ENCODE measurements at regions not wholly inside any gene's neighbourhood (a gene's known extent, or its start where the extent isn't known, plus 50 kb on each side); places are given as distances from the start of the nearest gene placed in this dataset.

DNA sequence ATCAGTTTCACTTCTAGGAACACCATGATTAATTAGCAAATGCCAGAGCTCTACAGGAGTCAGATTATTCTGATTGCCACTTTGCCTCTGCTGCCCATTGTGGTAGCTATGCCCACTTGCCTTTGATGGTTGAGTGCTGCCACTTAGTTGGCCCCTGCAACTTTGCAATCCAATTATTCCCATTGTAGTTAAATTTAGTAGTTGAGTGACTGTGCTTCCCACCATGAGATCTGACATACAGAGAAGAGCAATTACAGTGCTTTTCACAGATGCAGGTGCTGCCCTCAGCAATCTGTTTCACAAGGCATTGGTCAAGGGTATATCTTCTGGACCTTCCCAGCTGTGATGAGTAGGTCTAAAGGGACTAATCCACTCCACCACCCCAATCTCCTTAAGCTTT lies 468.4 kb upstream of the RGS6 start:
- Histone ChIP-seq H3K27me3 (ENCODE audit: insufficient read depth, insufficient read length) (no peaks in the 10 kb centered on the region), H3K9ac (ENCODE audit: insufficient read length, low read depth) (no peak overlapping the region), H3K9me3 (ENCODE audit: insufficient read depth, low read length) (peaks cover 6% of the 10 kb centered on the region; the same call in 1 of the 2 replicates), H3K4me3 (ENCODE audit: insufficient read length, low read depth) (no peak overlapping the region), H3K36me3 (ENCODE audit: insufficient read depth, insufficient read length, low read length) (no peaks in the 10 kb centered on the region), H3K4me1 (ENCODE audit: insufficient read depth, insufficient read length) (no peaks in the 10 kb centered on the region)
- DNase-seq (ENCODE audit: low read depth, low spot score): no peak
- TF ChIP-seq SUZ12 (IDR thresholded peaks at IDR 0.05; ENCODE audit: extremely low read depth, insufficient read depth, insufficient read length): no peak
- TF ChIP-seq ZNF274 (IDR thresholded peaks at IDR 0.05; ENCODE audit: low read depth, low read length): no peak
- no peak for TF ChIP-seq YY1 (IDR thresholded peaks at IDR 0.05; ENCODE audit: insufficient read depth, insufficient read length)

DNA sequence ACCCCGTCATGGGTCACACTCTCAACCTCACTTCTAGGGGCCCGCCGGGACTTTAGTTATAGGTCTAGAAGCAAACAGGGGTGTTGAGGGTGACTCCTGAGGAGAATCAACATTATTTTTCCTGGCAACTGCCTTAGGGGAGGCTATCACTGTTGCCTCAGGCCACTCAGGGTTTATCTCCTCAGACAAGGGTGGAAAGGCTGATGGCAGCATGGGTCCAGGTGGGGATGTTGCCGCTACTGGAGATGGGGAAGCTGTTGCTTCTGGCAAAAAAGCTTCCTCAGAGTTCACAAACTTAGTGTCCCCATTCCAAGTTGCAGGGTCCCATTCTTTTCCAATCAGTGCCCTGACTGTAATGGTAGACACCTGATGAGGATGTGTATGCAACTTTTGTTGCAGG lies 467.4 kb upstream of the RGS6 start:
- Histone ChIP-seq H3K36me3 (ENCODE audit: insufficient read depth, insufficient read length, low read length) (no peaks in the 10 kb centered on the region), H3K4me1 (ENCODE audit: insufficient read depth, insufficient read length) (no peaks in the 10 kb centered on the region), H3K9me3 (ENCODE audit: insufficient read depth, low read length) (peaks cover 6% of the 10 kb centered on the region; the same call in 1 of the 2 replicates), H3K4me3 (ENCODE audit: insufficient read length, low read depth) (no peak overlapping the region), H3K27me3 (ENCODE audit: insufficient read depth, insufficient read length) (no peaks in the 10 kb centered on the region), H3K9ac (ENCODE audit: insufficient read length, low read depth) (no peak overlapping the region)
- no peak for DNase-seq (ENCODE audit: low read depth, low spot score)
- TF ChIP-seq YY1 (IDR thresholded peaks at IDR 0.05; ENCODE audit: insufficient read depth, insufficient read length) (no peak), ZNF274 (IDR thresholded peaks at IDR 0.05; ENCODE audit: low read depth, low read length) (no peak), SUZ12 (IDR thresholded peaks at IDR 0.05; ENCODE audit: extremely low read depth, insufficient read depth, insufficient read length) (no peak)

GRCh38 chr14:71465316-71465715 lies 466.9 kb upstream of the RGS6 start:
- DNase-seq (ENCODE audit: low read depth, low spot score): no peak
- peaks cover 6% of the 10 kb centered on the region; the same call in 1 of the 2 replicates for H3K9me3 ChIP-seq (ENCODE audit: insufficient read depth, low read length)

GRCh38 chr14:71466251-71466650 lies 466.0 kb upstream of the RGS6 start:
- Histone ChIP-seq H3K36me3 (ENCODE audit: insufficient read depth, insufficient read length, low read length) (no peaks in the 10 kb centered on the region), H3K9ac (ENCODE audit: insufficient read length, low read depth) (no peak overlapping the region), H3K9me3 (ENCODE audit: insufficient read depth, low read length) (peaks cover 6% of the 10 kb centered on the region; the same call in 1 of the 2 replicates), H3K4me3 (ENCODE audit: insufficient read length, low read depth) (no peak overlapping the region), H3K27me3 (ENCODE audit: insufficient read depth, insufficient read length) (no peaks in the 10 kb centered on the region), H3K4me1 (ENCODE audit: insufficient read depth, insufficient read length) (no peaks in the 10 kb centered on the region)
- no peak for DNase-seq (ENCODE audit: low read depth, low spot score)
- TF ChIP-seq YY1 (IDR thresholded peaks at IDR 0.05; ENCODE audit: insufficient read depth, insufficient read length) (no peak), ZNF274 (IDR thresholded peaks at IDR 0.05; ENCODE audit: low read depth, low read length) (no peak), SUZ12 (IDR thresholded peaks at IDR 0.05; ENCODE audit: extremely low read depth, insufficient read depth, insufficient read length) (no peak)

More at GRCh38 chr14:71465316-71465715, 466.9 kb upstream of the RGS6 start:
- no peak overlapping the region for H3K4me3 ChIP-seq (ENCODE audit: insufficient read length, low read depth)
- H3K36me3 ChIP-seq (ENCODE audit: insufficient read depth, insufficient read length, low read length): no peaks in the 10 kb centered on the region
- no peaks in the 10 kb centered on the region for H3K4me1 ChIP-seq (ENCODE audit: insufficient read depth, insufficient read length)
- no peak for TF ChIP-seq ZNF274 (IDR thresholded peaks at IDR 0.05; ENCODE audit: low read depth, low read length)
- no peak for TF ChIP-seq SUZ12 (IDR thresholded peaks at IDR 0.05; ENCODE audit: extremely low read depth, insufficient read depth, insufficient read length)
- no peak for TF ChIP-seq YY1 (IDR thresholded peaks at IDR 0.05; ENCODE audit: insufficient read depth, insufficient read length)
- no peak overlapping the region for H3K9ac ChIP-seq (ENCODE audit: insufficient read length, low read depth)
- H3K27me3 ChIP-seq (ENCODE audit: insufficient read depth, insufficient read length): no peaks in the 10 kb centered on the region

- Histone ChIP-seq H3K27me3 (ENCODE audit: insufficient read depth, insufficient read length) (no peaks in the 10 kb centered on the region), H3K9ac (ENCODE audit: insufficient read length, low read depth) (no peak overlapping the region), H3K4me1 (ENCODE audit: insufficient read depth, insufficient read length) (no peaks in the 10 kb centered on the region), H3K9me3 (ENCODE audit: insufficient read depth, low read length) (peaks cover 6% of the 10 kb centered on the region; the same call in 1 of the 2 replicates), H3K4me3 (ENCODE audit: insufficient read length, low read depth) (no peak overlapping the region), H3K36me3 (ENCODE audit: insufficient read depth, insufficient read length, low read length) (no peaks in the 10 kb centered on the region)
- no peak for DNase-seq (ENCODE audit: low read depth, low spot score)
- no peak for TF ChIP-seq SUZ12 (IDR thresholded peaks at IDR 0.05; ENCODE audit: extremely low read depth, insufficient read depth, insufficient read length)
- TF ChIP-seq ZNF274 (IDR thresholded peaks at IDR 0.05; ENCODE audit: low read depth, low read length): no peak
- no peak for TF ChIP-seq YY1 (IDR thresholded peaks at IDR 0.05; ENCODE audit: insufficient read depth, insufficient read length)
Measured at GRCh38 chr14:71466946-71467345, 465.3 kb upstream of the RGS6 start.

DNA sequence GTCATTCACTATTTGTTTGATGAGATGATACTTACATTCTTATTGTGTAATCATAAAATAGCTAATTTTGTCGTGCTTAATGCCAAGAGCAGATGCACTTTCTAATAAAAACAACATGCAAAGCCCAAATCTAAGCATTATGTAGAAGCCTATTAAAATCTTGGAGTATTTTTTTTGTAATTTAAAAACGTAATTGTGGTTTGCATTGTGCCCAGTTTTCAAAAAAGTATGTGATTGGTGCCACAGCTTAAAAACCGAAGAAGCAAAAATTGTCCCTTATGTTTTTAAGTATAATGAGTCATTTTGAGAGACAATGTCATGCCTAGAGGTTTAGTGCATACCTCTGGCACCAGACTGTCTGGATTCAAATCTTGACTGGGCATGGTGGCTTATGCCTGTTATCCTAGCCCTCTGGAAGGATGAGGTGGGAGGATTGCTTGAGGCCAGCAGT lies 464.8 kb upstream of the RGS6 start:
- Histone ChIP-seq H3K9me3 (ENCODE audit: insufficient read depth, low read length) (peaks cover 6% of the 10 kb centered on the region; the same call in 1 of the 2 replicates), H3K9ac (ENCODE audit: insufficient read length, low read depth) (no peak overlapping the region), H3K4me3 (ENCODE audit: insufficient read length, low read depth) (no peak overlapping the region), H3K36me3 (ENCODE audit: insufficient read depth, insufficient read length, low read length) (no peaks in the 10 kb centered on the region), H3K4me1 (ENCODE audit: insufficient read depth, insufficient read length) (no peaks in the 10 kb centered on the region), H3K27me3 (ENCODE audit: insufficient read depth, insufficient read length) (no peaks in the 10 kb centered on the region)
- no peak for TF ChIP-seq SUZ12 (IDR thresholded peaks at IDR 0.05; ENCODE audit: extremely low read depth, insufficient read depth, insufficient read length)
- TF ChIP-seq ZNF274 (IDR thresholded peaks at IDR 0.05; ENCODE audit: low read depth, low read length): no peak
- no peak for TF ChIP-seq YY1 (IDR thresholded peaks at IDR 0.05; ENCODE audit: insufficient read depth, insufficient read length)
- DNase-seq (ENCODE audit: low read depth, low spot score): no peak

DNA sequence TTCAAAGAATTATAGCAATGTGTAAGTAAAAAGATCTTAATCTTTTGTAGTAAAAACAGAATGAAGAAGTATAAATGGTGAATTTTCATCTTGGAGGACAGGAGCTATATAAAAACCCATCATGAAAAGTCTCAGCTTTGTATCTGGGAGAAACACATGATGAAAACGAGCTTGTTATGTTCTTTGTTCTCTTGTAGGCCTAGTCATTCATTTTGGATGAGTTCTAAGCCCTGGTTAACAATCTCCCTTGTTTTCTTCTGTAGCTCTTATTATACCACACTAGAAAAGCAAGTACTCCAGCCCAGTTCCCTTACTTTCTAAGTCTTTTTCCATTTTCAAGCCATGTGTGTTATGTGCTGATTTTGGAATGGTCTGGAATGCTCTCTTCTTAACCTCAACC lies 463.5 kb upstream of the RGS6 start:
- Histone ChIP-seq H3K9me3 (ENCODE audit: insufficient read depth, low read length) (peaks cover 5% of the 10 kb centered on the region; the same call in 1 of the 2 replicates), H3K9ac (ENCODE audit: insufficient read length, low read depth) (no peak overlapping the region), H3K4me1 (ENCODE audit: insufficient read depth, insufficient read length) (no peaks in the 10 kb centered on the region), H3K4me3 (ENCODE audit: insufficient read length, low read depth) (no peak overlapping the region), H3K36me3 (ENCODE audit: insufficient read depth, insufficient read length, low read length) (no peaks in the 10 kb centered on the region), H3K27me3 (ENCODE audit: insufficient read depth, insufficient read length) (no peaks in the 10 kb centered on the region)
- TF ChIP-seq SUZ12 (IDR thresholded peaks at IDR 0.05; ENCODE audit: extremely low read depth, insufficient read depth, insufficient read length) (no peak), ZNF274 (IDR thresholded peaks at IDR 0.05; ENCODE audit: low read depth, low read length) (no peak), YY1 (IDR thresholded peaks at IDR 0.05; ENCODE audit: insufficient read depth, insufficient read length) (no peak)
- no peak for DNase-seq (ENCODE audit: low read depth, low spot score)
